ENCODE measurements at regions not wholly inside any gene's neighbourhood (a gene's known extent, or its start where the extent isn't known, plus 50 kb on each side); places are given as distances from the start of the nearest gene placed in this dataset.

DNA sequence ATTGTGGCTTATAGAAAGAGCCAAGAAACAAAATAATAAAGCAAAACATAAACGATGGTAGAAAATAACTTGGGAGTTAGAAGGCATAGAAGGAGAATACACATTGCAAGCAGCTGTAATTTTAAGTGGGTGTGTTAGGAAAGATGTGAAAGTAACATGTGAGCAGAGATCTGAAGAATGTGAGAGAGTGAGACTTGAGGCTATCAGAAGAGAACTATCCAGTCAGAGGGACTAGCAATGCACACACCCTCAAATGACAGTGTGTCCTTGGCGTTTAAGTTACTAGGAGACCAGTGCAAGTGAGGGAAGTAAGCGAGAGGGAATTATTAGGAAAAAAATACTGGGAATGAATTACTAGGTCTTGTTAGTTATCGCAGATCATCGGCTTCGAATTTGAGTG is 304.9 kb downstream of the DSEL start:
- no peak for TF ChIP-seq CTCF (IDR thresholded peaks at IDR 0.05; ENCODE audit: low read depth, low read length, poor library complexity, severe bottlenecking)
- TF ChIP-seq EZH2phosphoT487 (IDR thresholded peaks at IDR 0.05; ENCODE audit: borderline replicate concordance, low read length): no peak
